HEK293T (cell line): ENCODE measurements at regions not wholly inside any gene's neighbourhood (a gene's known extent, or its start where the extent isn't known, plus 50 kb on each side); places are given as distances from the start of the nearest gene placed in this dataset.

Experiments
- BHLHE40 ChIP-seq: fragments of 450-650 bp; IDR thresholded peaks from 2 replicates; pipeline ENCODE4 v1.6.1; 2016; ENCODE audit warnings: mild to moderate bottlenecking, moderate library complexity, borderline replicate concordance
- HDGF ChIP-seq: fragments of 450-650 bp; IDR thresholded peaks from 2 replicates; pipeline ENCODE4 v1.6.1; 2017; ENCODE audit warnings: antibody characterized with exemption, borderline replicate concordance
- L3MBTL2 ChIP-seq: fragments of 450-650 bp; conservative IDR thresholded peaks from 2 replicates; pipeline ENCODE4 v1.6.1; 2016; ENCODE audit warnings: mild to moderate bottlenecking
- SP1 ChIP-seq: fragments of 450-650 bp; IDR thresholded peaks from 2 replicates; pipeline ENCODE4 v1.6.1; 2017
- SUZ12 ChIP-seq: fragments of 450-650 bp; IDR thresholded peaks from 2 replicates; pipeline ENCODE4 v1.6.1; 2016; ENCODE audit warnings: mild to moderate bottlenecking
- ZNF384 ChIP-seq: fragments of 450-650 bp; IDR thresholded peaks from 2 replicates; pipeline ENCODE4 v1.6.1; 2016

DNA sequence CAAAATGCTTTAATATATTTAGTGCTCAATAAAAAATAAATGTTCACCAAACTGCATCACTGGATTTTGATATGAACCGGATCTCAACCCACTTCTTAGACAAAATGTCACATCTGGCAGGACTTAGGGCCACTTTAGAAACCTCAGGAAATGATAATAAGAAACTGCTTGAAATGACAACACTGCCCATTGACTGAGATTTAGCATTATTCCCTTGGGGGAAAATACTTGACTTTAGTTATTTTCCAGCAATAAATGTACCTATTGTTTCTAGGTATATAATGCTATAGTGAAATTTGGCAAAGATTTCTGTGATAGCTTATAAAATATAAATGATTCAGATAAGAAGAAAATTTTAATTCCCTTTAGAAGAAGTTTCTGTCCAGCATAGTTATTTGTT is 195.1 kb downstream of the ICOS start:
- TF ChIP-seq HDGF (no peak), BHLHE40 (no peak), ZNF384 (no peak), SP1 (no peak), L3MBTL2 (no peak), SUZ12 (no peak)
